MCF 10A (cell line): ENCODE measurements at regions not wholly inside any gene's neighbourhood (a gene's known extent, or its start where the extent isn't known, plus 50 kb on each side); places are given as distances from the start of the nearest gene placed in this dataset.
A peak's percentile ranks its signal among the peaks of the same experiment; 100 is the strongest.

Experiments
- BruUV-seq: library from RNA; stranded (reverse); fragments of 400-500 nt; replicated peaks from 2 replicates; lab custom pipeline; 2021; lab: Mats Ljungman, UMichigan
- CTCF ChIA-PET: fragments of 300-600 bp; sonication (Branson Sonifier 250); formaldehyde crosslinking; extraction: SDS; loops from one replicate; lab custom pipeline; 2021; ENCODE audit warnings: antibody characterized with exemption, inconsistent platforms; lab: Yijun Ruan, JAX
- POLR2A ChIA-PET: fragments of 300-600, 350-650 bp; sonication (Branson Sonifier 250); formaldehyde crosslinking; extraction: SDS; loops from one replicate; lab custom pipeline; 2020; ENCODE audit warnings: antibody characterized with exemption, inconsistent platforms; lab: Yijun Ruan, JAX
- DNase-seq: peaks from one replicate; pipeline ENCODE4 v3.0.0-alpha.2; 2018; ENCODE audit not compliant: unreplicated experiment
- H3K27ac Mint-ChIP-seq: one replicate; pipeline ENCODE4 v1.8.0; 2022; ENCODE audit warnings: mild to moderate bottlenecking, low read depth, mixed read lengths; ENCODE audit not compliant: unreplicated experiment
- H3K27me3 Mint-ChIP-seq: one replicate; pipeline ENCODE4 v1.8.0; 2022; ENCODE audit warnings: mixed read lengths; ENCODE audit not compliant: insufficient read depth, unreplicated experiment
- H3K36me3 Mint-ChIP-seq: one replicate; pipeline ENCODE4 v1.8.0; 2022; ENCODE audit warnings: mild to moderate bottlenecking, moderate library complexity, mixed read lengths; ENCODE audit not compliant: insufficient read depth, unreplicated experiment
- H3K4me1 Mint-ChIP-seq: one replicate; pipeline ENCODE4 v1.8.0; 2022; ENCODE audit warnings: mixed read lengths; ENCODE audit not compliant: insufficient read depth, unreplicated experiment
- H3K4me3 Mint-ChIP-seq: one replicate; pipeline ENCODE4 v1.8.0; 2022; ENCODE audit warnings: mild to moderate bottlenecking, moderate library complexity, mixed read lengths; ENCODE audit not compliant: unreplicated experiment
- H3K9me3 Mint-ChIP-seq: one replicate; pipeline ENCODE4 v1.8.0; 2022; ENCODE audit warnings: mixed read lengths; ENCODE audit not compliant: unreplicated experiment
- intact Hi-C: fragments of 100-400 bp; cut with micrococcal nuclease; formaldehyde crosslinking; loops from 2 replicates; pipeline ENCODE4 v1.14.1; 2022
- TF ChIP-seq, protein P1 (sequence below): fragments of 200-600 bp; IDR thresholded peaks from one replicate; pipeline ENCODE4 v1.8.0; 2022; ENCODE audit warnings: antibody characterized with exemption, mild to moderate bottlenecking; ENCODE audit not compliant: unreplicated experiment

DNA sequence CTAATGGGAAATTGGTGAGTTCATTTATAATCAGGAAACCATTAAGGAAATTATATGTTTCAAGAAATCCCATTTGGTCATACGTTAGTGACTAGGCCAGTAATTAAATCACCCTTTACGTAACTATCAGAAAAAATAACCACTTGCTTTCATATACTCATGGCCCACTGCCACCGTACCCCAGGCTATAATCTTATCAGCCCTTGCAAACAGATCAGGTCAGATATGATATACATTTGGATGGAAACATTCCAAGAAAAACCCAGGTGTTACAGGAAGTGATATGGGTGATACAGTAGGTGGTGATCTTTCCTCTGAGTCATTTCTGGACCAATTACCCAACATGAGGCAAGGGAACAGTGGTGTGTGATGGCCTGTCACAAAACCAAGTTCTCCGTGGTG, 481.0 kb upstream of the SEMA3A start:
- DNase-seq, result peak; percentile 77
- CTCF ChIA-PET, result no interaction called here
- no peaks in the 10 kb centered on the region for H3K27me3 Mint-ChIP-seq
- peak overlapping the region; percentile 49 for H3K27ac Mint-ChIP-seq
- H3K36me3 Mint-ChIP-seq, result no peaks in the 10 kb centered on the region
- peaks cover 27% of the 10 kb centered on the region for H3K4me1 Mint-ChIP-seq
- TF ChIP-seq, protein P1, sequence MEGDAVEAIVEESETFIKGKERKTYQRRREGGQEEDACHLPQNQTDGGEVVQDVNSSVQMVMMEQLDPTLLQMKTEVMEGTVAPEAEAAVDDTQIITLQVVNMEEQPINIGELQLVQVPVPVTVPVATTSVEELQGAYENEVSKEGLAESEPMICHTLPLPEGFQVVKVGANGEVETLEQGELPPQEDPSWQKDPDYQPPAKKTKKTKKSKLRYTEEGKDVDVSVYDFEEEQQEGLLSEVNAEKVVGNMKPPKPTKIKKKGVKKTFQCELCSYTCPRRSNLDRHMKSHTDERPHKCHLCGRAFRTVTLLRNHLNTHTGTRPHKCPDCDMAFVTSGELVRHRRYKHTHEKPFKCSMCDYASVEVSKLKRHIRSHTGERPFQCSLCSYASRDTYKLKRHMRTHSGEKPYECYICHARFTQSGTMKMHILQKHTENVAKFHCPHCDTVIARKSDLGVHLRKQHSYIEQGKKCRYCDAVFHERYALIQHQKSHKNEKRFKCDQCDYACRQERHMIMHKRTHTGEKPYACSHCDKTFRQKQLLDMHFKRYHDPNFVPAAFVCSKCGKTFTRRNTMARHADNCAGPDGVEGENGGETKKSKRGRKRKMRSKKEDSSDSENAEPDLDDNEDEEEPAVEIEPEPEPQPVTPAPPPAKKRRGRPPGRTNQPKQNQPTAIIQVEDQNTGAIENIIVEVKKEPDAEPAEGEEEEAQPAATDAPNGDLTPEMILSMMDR, result no peak
- H3K4me3 Mint-ChIP-seq, result no peak overlapping the region
- BruUV-seq, result no TSS peak
- no peaks in the 10 kb centered on the region for H3K9me3 Mint-ChIP-seq
- POLR2A ChIA-PET, result no interaction called here
- intact Hi-C loops, result no loop called here

DNA sequence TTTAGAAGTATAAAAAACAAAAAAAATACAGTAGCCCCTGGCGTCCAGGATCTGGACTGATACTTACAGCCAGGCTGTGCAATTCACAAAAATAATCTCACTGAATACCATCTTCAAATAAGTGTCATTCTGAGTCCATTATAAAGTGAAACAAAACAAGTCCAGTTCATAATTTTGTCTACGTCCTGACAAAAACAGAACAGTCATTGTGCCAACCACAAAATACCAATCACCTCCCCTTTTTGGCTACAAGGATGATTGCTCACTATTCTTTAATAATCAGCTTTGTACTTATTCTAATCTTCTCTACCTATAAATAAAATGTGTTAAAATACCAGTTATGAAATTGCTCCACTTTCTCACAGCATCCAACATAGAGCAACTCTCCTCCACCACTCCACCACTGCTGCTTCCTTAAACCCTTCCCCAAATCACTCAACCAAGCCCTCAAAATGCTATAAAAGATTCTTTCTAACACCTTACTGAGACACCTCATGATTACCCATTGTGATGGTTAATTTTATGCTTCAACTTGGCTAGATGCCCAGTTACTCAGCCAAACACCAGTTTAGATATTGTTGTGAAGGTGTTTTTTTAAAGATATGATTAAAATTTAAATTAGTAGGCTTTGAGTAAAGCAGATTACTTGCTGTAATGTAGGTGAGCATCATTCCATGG, 479.8 kb upstream of the SEMA3A start:
- intact Hi-C loops, result no loop called here
- no TSS peak for BruUV-seq
- H3K36me3 Mint-ChIP-seq, result no peaks in the 10 kb centered on the region
- TF ChIP-seq, protein P1, result no peak
- CTCF ChIA-PET, result no interaction called here
- peak overlapping the region; percentile 8 for H3K4me3 Mint-ChIP-seq
- H3K4me1 Mint-ChIP-seq, result peaks cover 27% of the 10 kb centered on the region
- H3K9me3 Mint-ChIP-seq, result no peaks in the 10 kb centered on the region
- H3K27me3 Mint-ChIP-seq, result no peaks in the 10 kb centered on the region
- POLR2A ChIA-PET, result interaction anchor here (0.6 kb wide), 1 partner anchor 58 kb away, joined by 4 read pairs; no protein-coding TSS in a partner anchor
- DNase-seq, result peak; percentile 51
- peak overlapping the region; percentile 3 for H3K27ac Mint-ChIP-seq

DNA sequence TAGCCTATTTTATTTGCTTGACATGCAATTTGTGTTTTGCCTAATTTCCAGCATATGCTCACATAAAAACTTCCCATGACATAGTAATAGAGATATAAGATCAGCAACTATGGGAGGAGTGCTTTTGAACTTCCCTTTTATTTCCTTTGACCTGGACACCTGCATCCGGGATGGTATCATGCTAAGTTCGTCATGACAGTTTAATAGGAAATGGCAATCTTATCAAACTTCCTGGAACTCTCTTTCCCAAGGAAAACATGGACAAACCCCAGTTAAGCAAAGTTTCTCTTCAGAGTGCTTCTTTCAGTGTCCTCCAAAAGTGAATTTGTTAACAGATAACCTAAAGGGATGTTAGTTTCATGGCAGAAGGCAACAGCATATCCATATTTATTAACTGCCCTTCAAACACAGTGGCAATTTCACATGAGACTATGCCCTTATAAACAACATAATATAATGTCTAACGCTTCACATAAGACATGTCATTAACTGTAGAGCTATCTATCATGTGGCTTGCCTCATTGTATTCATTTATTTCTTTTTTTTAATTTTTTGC, 474.7 kb upstream of the SEMA3A start:
- BruUV-seq, result no TSS peak
- Mint-ChIP-seq H3K27me3 (no peaks in the 10 kb centered on the region), H3K4me3 (no peak overlapping the region), H3K36me3 (no peaks in the 10 kb centered on the region), H3K9me3 (no peaks in the 10 kb centered on the region), H3K4me1 (peaks cover 1% of the 10 kb centered on the region), H3K27ac (no peak overlapping the region)
- no peak for DNase-seq
- POLR2A ChIA-PET, result no interaction called here
- intact Hi-C loops, result no loop called here
- CTCF ChIA-PET, result no interaction called here
- TF ChIP-seq, protein P1, result no peak

DNA sequence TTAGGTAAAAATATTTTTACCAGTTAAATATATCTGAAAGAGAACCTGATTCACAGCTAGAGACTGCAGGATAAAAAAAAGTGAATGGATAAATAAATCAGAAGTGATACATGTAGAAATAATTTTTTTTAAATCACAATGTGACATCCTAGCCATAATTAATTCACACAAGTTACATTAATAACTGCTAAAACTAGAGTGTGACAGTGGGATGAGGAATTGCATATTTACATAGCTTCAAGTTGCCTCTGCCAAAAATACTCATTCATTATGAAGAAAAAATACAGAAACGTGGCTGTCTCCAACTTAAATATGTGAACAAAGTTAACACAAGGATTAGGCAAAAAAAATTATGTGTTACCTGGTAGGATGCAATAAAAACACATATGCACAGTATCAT, 473.5 kb upstream of the SEMA3A start:
- no peaks in the 10 kb centered on the region for H3K36me3 Mint-ChIP-seq
- no peak for DNase-seq
- no peak overlapping the region for H3K4me3 Mint-ChIP-seq
- intact Hi-C loops, result no loop called here
- no TSS peak for BruUV-seq
- POLR2A ChIA-PET, result no interaction called here
- H3K4me1 Mint-ChIP-seq, result peaks cover 6% of the 10 kb centered on the region
- TF ChIP-seq, protein P1, result no peak
- no peaks in the 10 kb centered on the region for H3K27me3 Mint-ChIP-seq
- no peak overlapping the region for H3K27ac Mint-ChIP-seq
- CTCF ChIA-PET, result no interaction called here
- no peaks in the 10 kb centered on the region for H3K9me3 Mint-ChIP-seq
